DND-41 (cell line): ENCODE measurements at regions not wholly inside any gene's neighbourhood (a gene's known extent, or its start where the extent isn't known, plus 50 kb on each side); places are given as distances from the start of the nearest gene placed in this dataset.

Source experiments
- ATAC-seq: fragments of 200-7000 bp; cut with Tn5 transposase; 3 replicates; pipeline ENCODE4 v1.9.1; 2021; ENCODE audit warnings: low read depth; ENCODE audit not compliant: insufficient read depth
- DNase-seq: peaks from one replicate; pipeline ENCODE4 v3.0.0-alpha.2; 2020
- H2AFZ ChIP-seq: 2 replicates; pipeline ENCODE4 v1.6.0; 2012; ENCODE audit warnings: low read depth, low read length
- H3K27ac ChIP-seq: 2 replicates; pipeline ENCODE4 v1.5.1; 2012; ENCODE audit warnings: low read length, inconsistent platforms
- H3K27me3 ChIP-seq: fragments of 200-600 bp; sonication (generic); 2 replicates; pipeline ENCODE4 v1.6.0; 2012; ENCODE audit warnings: low read length, mild to moderate bottlenecking, inconsistent platforms; ENCODE audit not compliant: insufficient read depth, poor library complexity
- H3K36me3 ChIP-seq: 2 replicates; pipeline ENCODE4 v1.5.1; 2012; ENCODE audit warnings: low read length, inconsistent platforms; ENCODE audit not compliant: insufficient read depth
- H3K4me1 ChIP-seq: 2 replicates; pipeline ENCODE4 v1.5.1; 2012; ENCODE audit warnings: mild to moderate bottlenecking, low read length; ENCODE audit not compliant: insufficient read depth
- H3K4me2 ChIP-seq: 2 replicates; pipeline ENCODE4 v1.6.0; 2012; ENCODE audit warnings: mild to moderate bottlenecking, moderate library complexity, low read length, inconsistent platforms; ENCODE audit not compliant: insufficient read depth
- H3K4me3 ChIP-seq, 2 experiments: fragments of 200-600 bp in 1 of 2; shearing (Covaris generic) in 1 of 2; 2 replicates each; pipeline ENCODE4 v1.5.1; 2012 to 2016; ENCODE audit warnings: inconsistent platforms in 2 of 2, low read length in 2 of 2, mild to moderate bottlenecking in 2 of 2, low read depth in 1 of 2, moderate library complexity in 1 of 2
- H3K79me2 ChIP-seq: 2 replicates; pipeline ENCODE4 v1.6.0; 2012; ENCODE audit warnings: low read length, inconsistent platforms; ENCODE audit not compliant: insufficient read depth
- H3K9ac ChIP-seq: 2 replicates; pipeline ENCODE4 v1.6.0; 2012; ENCODE audit warnings: low read depth, mild to moderate bottlenecking, inconsistent platforms, low read length, moderate library complexity
- H3K9me3 ChIP-seq: 2 replicates; pipeline ENCODE4 v1.5.1; 2012; ENCODE audit warnings: low read length, moderate library complexity, mild to moderate bottlenecking, inconsistent platforms; ENCODE audit not compliant: insufficient read depth, severe bottlenecking
- H4K20me1 ChIP-seq: 2 replicates; pipeline ENCODE4 v1.6.0; 2012; ENCODE audit warnings: low read length; ENCODE audit not compliant: insufficient read depth
- CTCF ChIP-seq: IDR thresholded peaks from 2 replicates; pipeline ENCODE4 v1.5.1; 2012; ENCODE audit warnings: borderline replicate concordance, low read length, moderate library complexity, mild to moderate bottlenecking; ENCODE audit not compliant: poor library complexity, severe bottlenecking; ENCODE audit errors: extremely low read depth
- EZH2 ChIP-seq: IDR thresholded peaks from 3 replicates; pipeline ENCODE4 v1.6.1; 2012; ENCODE audit warnings: borderline replicate concordance, low read depth, mild to moderate bottlenecking, moderate library complexity, low read length, inconsistent platforms; ENCODE audit not compliant: severe bottlenecking

- ATAC-seq (no peak), DNase-seq (no peak)
- H3K4me1 ChIP-seq: no peaks in the 10 kb centered on the region
- no peak overlapping the region for H3K4me3 ChIP-seq
- no peaks in the 10 kb centered on the region for H3K9me3 ChIP-seq
- H3K4me2 ChIP-seq: no peak overlapping the region
- no peaks in the 10 kb centered on the region for H3K79me2 ChIP-seq
- no peaks in the 10 kb centered on the region for H4K20me1 ChIP-seq
- TF ChIP-seq CTCF (no peak), EZH2 (no peak)
- H3K36me3 ChIP-seq: no peaks in the 10 kb centered on the region
- H2AFZ ChIP-seq: no peak overlapping the region
- no peaks in the 10 kb centered on the region for H3K27me3 ChIP-seq
- H3K9ac ChIP-seq: no peak overlapping the region
- no peak overlapping the region for H3K27ac ChIP-seq
These were observed 62.9 kb upstream of the ATP1A1 start for GRCh38 chr1:116310180-116310579.

- Histone ChIP-seq H3K27ac (no peak overlapping the region), H3K27me3 (no peaks in the 10 kb centered on the region), H3K79me2 (no peaks in the 10 kb centered on the region), H3K9ac (no peak overlapping the region), H4K20me1 (no peaks in the 10 kb centered on the region), H3K9me3 (no peaks in the 10 kb centered on the region), H3K36me3 (no peaks in the 10 kb centered on the region), H3K4me1 (no peaks in the 10 kb centered on the region), H2AFZ (no peak overlapping the region), H3K4me3 (no peak overlapping the region), H3K4me2 (no peak overlapping the region)
- DNase-seq: no peak
- ATAC-seq: no peak
- no peak for TF ChIP-seq EZH2
- no peak for TF ChIP-seq CTCF
These were observed 61.9 kb upstream of the ATP1A1 start for GRCh38 chr1:116311193-116311592.

- DNase-seq (no peak), ATAC-seq (no peak)
- H3K9me3 ChIP-seq: no peaks in the 10 kb centered on the region
- H3K4me1 ChIP-seq: no peaks in the 10 kb centered on the region
- no peaks in the 10 kb centered on the region for H3K27me3 ChIP-seq
- no peak overlapping the region for H3K9ac ChIP-seq
- H3K36me3 ChIP-seq: no peaks in the 10 kb centered on the region
- H3K27ac ChIP-seq: no peak overlapping the region
- no peaks in the 10 kb centered on the region for H4K20me1 ChIP-seq
- H3K79me2 ChIP-seq: no peaks in the 10 kb centered on the region
- no peak overlapping the region for H3K4me3 ChIP-seq
- H2AFZ ChIP-seq: no peak overlapping the region
- TF ChIP-seq EZH2: no peak
- TF ChIP-seq CTCF: no peak
- H3K4me2 ChIP-seq: no peak overlapping the region
These were observed 61.0 kb upstream of the ATP1A1 start for GRCh38 chr1:116311756-116312680.
